ENCODE measurements at regions not wholly inside any gene's neighbourhood (a gene's known extent, or its start where the extent isn't known, plus 50 kb on each side); places are given as distances from the start of the nearest gene placed in this dataset.

DNA sequence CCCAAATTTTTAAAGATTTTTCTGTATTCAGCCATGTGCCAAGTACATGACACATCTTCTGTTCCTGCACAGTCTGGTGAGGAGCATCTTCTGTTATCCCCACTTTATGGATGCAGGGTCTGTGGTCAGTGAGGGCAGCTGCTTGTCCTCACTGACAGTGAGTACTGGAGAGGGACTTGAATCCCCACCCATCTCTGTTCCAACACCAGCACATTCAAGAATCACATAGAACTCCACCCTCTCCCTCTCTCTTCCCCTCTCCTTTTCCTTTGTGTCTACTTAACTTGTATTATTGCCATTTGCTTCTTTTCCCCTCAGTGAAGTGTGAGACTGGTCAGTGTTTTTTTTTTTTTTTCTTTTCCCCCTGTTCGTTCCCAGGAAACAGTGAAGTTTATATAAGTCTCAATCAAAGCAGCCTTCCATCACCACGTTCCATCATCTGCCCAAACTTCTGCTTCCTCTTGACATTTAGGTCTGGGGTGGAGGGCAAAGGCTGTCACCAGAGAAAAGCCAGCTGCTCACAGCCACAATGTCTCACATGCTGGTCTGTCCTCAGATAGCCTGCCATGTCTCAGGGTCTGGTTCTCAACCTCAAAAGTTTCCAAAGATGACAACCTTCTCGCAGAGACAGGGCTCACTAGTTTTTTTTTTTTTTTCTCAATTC is 110.0 kb upstream of the SSTR4 start:
- Histone ChIP-seq H3K4me1 (ENCODE audit: control insufficient read depth, extremely low read depth, insufficient read depth, low read length) (peaks cover 13% of the 10 kb centered on the region), H3K4me3 (replicated peaks in 1 of 3; ENCODE audit: insufficient read depth in 1 of 3, low read depth in 1 of 3, low read length in 3 of 3) (no peak overlapping the region), H2AFZ (ENCODE audit: low read depth, low read length) (no peak overlapping the region), H3K27ac (ENCODE audit: insufficient read depth, low read depth, low read length) (no peak overlapping the region), H3K9me3 (replicated peaks; ENCODE audit: control insufficient read depth, insufficient read depth, low read length) (no peaks in the 10 kb centered on the region), H4K20me1 (replicated peaks; ENCODE audit: control insufficient read depth, extremely low read depth, insufficient read depth, low read length) (no peaks in the 10 kb centered on the region), H3K27me3 (ENCODE audit: control insufficient read depth in 2 of 2, insufficient read depth in 2 of 2, low read length in 2 of 2) (no peaks in the 10 kb centered on the region), H3K9ac (replicated peaks; ENCODE audit: extremely low read depth, insufficient read depth, low read length) (no peak overlapping the region), H3K9me1 (replicated peaks; ENCODE audit: control insufficient read depth, extremely low read depth, insufficient read depth, low read length) (no peaks in the 10 kb centered on the region), H3K79me2 (ENCODE audit: control insufficient read depth, insufficient read depth, low read length) (no peaks in the 10 kb centered on the region), H3K36me3 (ENCODE audit: control insufficient read depth in 2 of 2, extremely low read depth in 1 of 2, insufficient read depth in 2 of 2, low read length in 2 of 2) (no peaks in the 10 kb centered on the region), H3K4me2 (ENCODE audit: insufficient read depth, low read length) (no peak overlapping the region)
- ChIA-PET POLR2A (no interaction called here), CTCF (no interaction called here)
- intact Hi-C loops (cut with micrococcal nuclease): loop anchor here (5.0 kb wide), 1 partner anchor 128 kb away; no protein-coding TSS in a partner anchor
- no TSS peak for BruUV-seq (replicated peaks)
- TF ChIP-seq EZH2 (IDR thresholded peaks at IDR 0.05; ENCODE audit: borderline replicate concordance, low read depth, low read length, severe bottlenecking): no peak
- FAIRE-seq (no peak), DNase-seq (ENCODE audit: low read depth, low spot score) (no peak)
- dilution Hi-C loops (cut with MboI; ENCODE audit: extremely low pct_ligation_motif_present, low sequenced_read_pairs): no loop called here

DNA sequence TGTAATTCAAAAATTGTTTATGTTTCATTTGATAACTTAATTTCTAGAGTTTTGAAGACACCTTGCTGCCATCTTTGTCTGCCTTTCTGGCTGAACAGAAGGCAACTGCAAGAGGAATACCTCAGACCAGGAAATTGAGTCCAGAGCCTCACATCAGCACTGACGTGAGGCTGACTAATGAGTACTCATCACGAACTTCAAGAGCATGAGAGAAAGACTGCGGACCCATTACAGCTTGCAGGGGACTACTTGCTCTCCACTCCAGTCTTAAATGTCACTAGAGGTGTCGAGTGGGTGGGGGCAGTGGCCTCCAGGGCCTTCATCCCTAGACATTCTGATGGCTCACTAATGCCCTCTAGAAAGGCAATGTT is 109.5 kb upstream of the SSTR4 start:
- no peak for FAIRE-seq
- Histone ChIP-seq H3K79me2 (ENCODE audit: control insufficient read depth, insufficient read depth, low read length) (no peaks in the 10 kb centered on the region), H3K4me1 (ENCODE audit: control insufficient read depth, extremely low read depth, insufficient read depth, low read length) (peaks cover 13% of the 10 kb centered on the region), H3K36me3 (ENCODE audit: control insufficient read depth in 2 of 2, extremely low read depth in 1 of 2, insufficient read depth in 2 of 2, low read length in 2 of 2) (no peaks in the 10 kb centered on the region), H3K9ac (replicated peaks; ENCODE audit: extremely low read depth, insufficient read depth, low read length) (no peak overlapping the region), H3K9me1 (replicated peaks; ENCODE audit: control insufficient read depth, extremely low read depth, insufficient read depth, low read length) (no peaks in the 10 kb centered on the region), H3K4me3 (replicated peaks in 1 of 3; ENCODE audit: insufficient read depth in 1 of 3, low read depth in 1 of 3, low read length in 3 of 3) (no peak overlapping the region), H3K27me3 (ENCODE audit: control insufficient read depth in 2 of 2, insufficient read depth in 2 of 2, low read length in 2 of 2) (no peaks in the 10 kb centered on the region), H3K9me3 (replicated peaks; ENCODE audit: control insufficient read depth, insufficient read depth, low read length) (no peaks in the 10 kb centered on the region), H2AFZ (ENCODE audit: low read depth, low read length) (no peak overlapping the region), H3K27ac (ENCODE audit: insufficient read depth, low read depth, low read length) (no peak overlapping the region), H3K4me2 (ENCODE audit: insufficient read depth, low read length) (no peak overlapping the region), H4K20me1 (replicated peaks; ENCODE audit: control insufficient read depth, extremely low read depth, insufficient read depth, low read length) (no peaks in the 10 kb centered on the region)
- no peak for DNase-seq (ENCODE audit: low read depth, low spot score)
- intact Hi-C loops (cut with micrococcal nuclease) (no loop called here), dilution Hi-C loops (cut with MboI; ENCODE audit: extremely low pct_ligation_motif_present, low sequenced_read_pairs) (no loop called here)
- ChIA-PET CTCF (no interaction called here), POLR2A (no interaction called here)
- TF ChIP-seq FOS (IDR thresholded peaks at IDR 0.05; ENCODE audit: borderline replicate concordance, insufficient read depth, low read length): no peak
- TF ChIP-seq POLR2AphosphoS5 (IDR thresholded peaks at IDR 0.05; ENCODE audit: insufficient read depth, low read depth, low read length): no peak
- TF ChIP-seq POLR2A (IDR thresholded peaks at IDR 0.05; ENCODE audit: low read depth, low read length): no peak
- TF ChIP-seq GATA2 (IDR thresholded peaks at IDR 0.05; ENCODE audit: insufficient read depth, insufficient read length, low read depth, low read length): no peak
- no peak for TF ChIP-seq JUN (IDR thresholded peaks at IDR 0.05; ENCODE audit: borderline replicate concordance, insufficient read depth, insufficient read length, low read depth)
- TF ChIP-seq EZH2 (IDR thresholded peaks at IDR 0.05; ENCODE audit: borderline replicate concordance, low read depth, low read length, severe bottlenecking): no peak
- no peak for TF ChIP-seq MYC (IDR thresholded peaks at IDR 0.05; ENCODE audit: low read depth, low read length)
- TF ChIP-seq, protein P1, sequence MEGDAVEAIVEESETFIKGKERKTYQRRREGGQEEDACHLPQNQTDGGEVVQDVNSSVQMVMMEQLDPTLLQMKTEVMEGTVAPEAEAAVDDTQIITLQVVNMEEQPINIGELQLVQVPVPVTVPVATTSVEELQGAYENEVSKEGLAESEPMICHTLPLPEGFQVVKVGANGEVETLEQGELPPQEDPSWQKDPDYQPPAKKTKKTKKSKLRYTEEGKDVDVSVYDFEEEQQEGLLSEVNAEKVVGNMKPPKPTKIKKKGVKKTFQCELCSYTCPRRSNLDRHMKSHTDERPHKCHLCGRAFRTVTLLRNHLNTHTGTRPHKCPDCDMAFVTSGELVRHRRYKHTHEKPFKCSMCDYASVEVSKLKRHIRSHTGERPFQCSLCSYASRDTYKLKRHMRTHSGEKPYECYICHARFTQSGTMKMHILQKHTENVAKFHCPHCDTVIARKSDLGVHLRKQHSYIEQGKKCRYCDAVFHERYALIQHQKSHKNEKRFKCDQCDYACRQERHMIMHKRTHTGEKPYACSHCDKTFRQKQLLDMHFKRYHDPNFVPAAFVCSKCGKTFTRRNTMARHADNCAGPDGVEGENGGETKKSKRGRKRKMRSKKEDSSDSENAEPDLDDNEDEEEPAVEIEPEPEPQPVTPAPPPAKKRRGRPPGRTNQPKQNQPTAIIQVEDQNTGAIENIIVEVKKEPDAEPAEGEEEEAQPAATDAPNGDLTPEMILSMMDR (IDR thresholded peaks at IDR 0.05; ENCODE audit: extremely low read depth in 1 of 2, insufficient read depth in 1 of 2, low read depth in 1 of 2, low read length in 2 of 2): no peak
- TF ChIP-seq, protein P2, sequence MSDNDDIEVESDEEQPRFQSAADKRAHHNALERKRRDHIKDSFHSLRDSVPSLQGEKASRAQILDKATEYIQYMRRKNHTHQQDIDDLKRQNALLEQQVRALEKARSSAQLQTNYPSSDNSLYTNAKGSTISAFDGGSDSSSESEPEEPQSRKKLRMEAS (IDR thresholded peaks at IDR 0.05; ENCODE audit: insufficient read depth, insufficient read length): no peak
- BruUV-seq (replicated peaks): no TSS peak

All from endothelial cell of umbilical vein (primary cell).